Liver (tissue), 3 donors: ENCODE measurements at regions not wholly inside any gene's neighbourhood (a gene's known extent, or its start where the extent isn't known, plus 50 kb on each side); places are given as distances from the start of the nearest gene placed in this dataset.

Source experiments
- EGR1 ChIP-seq, 2 donors: IDR thresholded peaks; 2 replicates each; pipeline ENCODE4 v1.6.1; 2016 to 2018; ENCODE audit warnings: antibody characterized with exemption in 2 of 2, low read depth in 2 of 2
- GABPA ChIP-seq, 2 donors: IDR thresholded peaks in 1 of 2; conservative IDR thresholded peaks in 1 of 2; 2 replicates each; pipeline ENCODE4 v1.6.1; 2016; ENCODE audit warnings: antibody characterized with exemption in 2 of 2, mild to moderate bottlenecking in 1 of 2, moderate library complexity in 1 of 2
- RAD21 ChIP-seq, 2 donors: IDR thresholded peaks; 2 replicates each; pipeline ENCODE4 v1.6.1; 2016; ENCODE audit warnings: antibody characterized with exemption in 2 of 2, mild to moderate bottlenecking in 2 of 2
- REST ChIP-seq: IDR thresholded peaks from 2 replicates; pipeline ENCODE4 v1.6.1; 2016; ENCODE audit warnings: antibody characterized with exemption, mild to moderate bottlenecking
- SP1 ChIP-seq: IDR thresholded peaks from 2 replicates; pipeline ENCODE4 v1.6.1; 2018; ENCODE audit warnings: antibody characterized with exemption, mild to moderate bottlenecking
- TAF1 ChIP-seq: conservative IDR thresholded peaks from 2 replicates; pipeline ENCODE4 v1.6.1; 2016; ENCODE audit warnings: antibody characterized with exemption, mild to moderate bottlenecking
- YY1 ChIP-seq: IDR thresholded peaks from 2 replicates; pipeline ENCODE4 v1.6.1; 2016; ENCODE audit warnings: antibody characterized with exemption, mild to moderate bottlenecking
- ZBTB33 ChIP-seq: IDR thresholded peaks from 2 replicates; pipeline ENCODE4 v1.6.1; 2016; ENCODE audit warnings: antibody characterized with exemption
- TF ChIP-seq, protein P1 (sequence below): fragments of 150-350 bp; IDR thresholded peaks from 2 replicates; pipeline ENCODE4 v1.5.1; 2017; ENCODE audit warnings: improper control_type of control experiment, low read depth, low read length; ENCODE audit not compliant: missing input control
- TF ChIP-seq, protein P2 (sequence below): IDR thresholded peaks from 2 replicates; pipeline ENCODE4 v1.6.1; 2016; ENCODE audit warnings: antibody characterized with exemption
- donor health status: healthy.
- donor health status: healthy.

GRCh38 chr6:100216760-100217159 lies 222.7 kb upstream of the MCHR2 start:
- TF ChIP-seq, protein P1, sequence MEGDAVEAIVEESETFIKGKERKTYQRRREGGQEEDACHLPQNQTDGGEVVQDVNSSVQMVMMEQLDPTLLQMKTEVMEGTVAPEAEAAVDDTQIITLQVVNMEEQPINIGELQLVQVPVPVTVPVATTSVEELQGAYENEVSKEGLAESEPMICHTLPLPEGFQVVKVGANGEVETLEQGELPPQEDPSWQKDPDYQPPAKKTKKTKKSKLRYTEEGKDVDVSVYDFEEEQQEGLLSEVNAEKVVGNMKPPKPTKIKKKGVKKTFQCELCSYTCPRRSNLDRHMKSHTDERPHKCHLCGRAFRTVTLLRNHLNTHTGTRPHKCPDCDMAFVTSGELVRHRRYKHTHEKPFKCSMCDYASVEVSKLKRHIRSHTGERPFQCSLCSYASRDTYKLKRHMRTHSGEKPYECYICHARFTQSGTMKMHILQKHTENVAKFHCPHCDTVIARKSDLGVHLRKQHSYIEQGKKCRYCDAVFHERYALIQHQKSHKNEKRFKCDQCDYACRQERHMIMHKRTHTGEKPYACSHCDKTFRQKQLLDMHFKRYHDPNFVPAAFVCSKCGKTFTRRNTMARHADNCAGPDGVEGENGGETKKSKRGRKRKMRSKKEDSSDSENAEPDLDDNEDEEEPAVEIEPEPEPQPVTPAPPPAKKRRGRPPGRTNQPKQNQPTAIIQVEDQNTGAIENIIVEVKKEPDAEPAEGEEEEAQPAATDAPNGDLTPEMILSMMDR, result no peak
- TF ChIP-seq GABPA (IDR thresholded peaks at IDR 0.05 in 1 of 2, conservative IDR thresholded peaks at IDR 0.05 in 1 of 2), result no peak
- no peak for TF ChIP-seq YY1
- no peak for TF ChIP-seq EGR1 (IDR thresholded peaks at IDR 0.05; ENCODE audit: low read depth in 2 of 2)
- no peak for TF ChIP-seq RAD21 (IDR thresholded peaks at IDR 0.05)
- no peak for TF ChIP-seq REST
- TF ChIP-seq, protein P2, sequence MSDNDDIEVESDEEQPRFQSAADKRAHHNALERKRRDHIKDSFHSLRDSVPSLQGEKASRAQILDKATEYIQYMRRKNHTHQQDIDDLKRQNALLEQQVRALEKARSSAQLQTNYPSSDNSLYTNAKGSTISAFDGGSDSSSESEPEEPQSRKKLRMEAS, result no peak
- no peak for TF ChIP-seq ZBTB33
- TF ChIP-seq SP1, result no peak
- no peak for TF ChIP-seq TAF1
